ENCODE measurements at regions not wholly inside any gene's neighbourhood (a gene's known extent, or its start where the extent isn't known, plus 50 kb on each side); places are given as distances from the start of the nearest gene placed in this dataset.

GRCh38 chr7:110421490-110422241 lies 669.3 kb upstream of the LRRN3 start:
- no peak for ATAC-seq
- H3K36me3 ChIP-seq (ENCODE audit: control insufficient read depth in 2 of 2, insufficient read depth in 2 of 2, low read length in 1 of 2), result no peaks in the 10 kb centered on the region
- no peak overlapping the region for H3K4me2 ChIP-seq (ENCODE audit: control insufficient read depth, insufficient read depth)
- CTCF ChIA-PET, result interaction anchor here (1.0 kb wide), 1 partner anchor 20 kb away, joined by 3 read pairs; no protein-coding TSS in a partner anchor
- FAIRE-seq, result no peak
- no peak overlapping the region for H3K27ac ChIP-seq (ENCODE audit: control insufficient read depth, insufficient read depth)
- H3K4me3 ChIP-seq, result no peak overlapping the region
- H3K9ac ChIP-seq (ENCODE audit: control insufficient read depth, insufficient read depth, low read length), result no peak overlapping the region
- BruUV-seq (replicated peaks), result no TSS peak
- H3K27me3 ChIP-seq (replicated peaks in 1 of 2; ENCODE audit: control insufficient read depth in 2 of 2, insufficient read depth in 2 of 2, low read length in 1 of 2), result no peaks in the 10 kb centered on the region
- no peak for DNase-seq (ENCODE audit: low read depth, low spot score)
- intact Hi-C loops (cut with micrococcal nuclease; ENCODE audit: unreplicated experiment), result no loop called here
- TF ChIP-seq EGR1 (IDR thresholded peaks at IDR 0.05; ENCODE audit: borderline replicate concordance in 1 of 2, low read depth in 2 of 2, low read length in 2 of 2) (no peak), KDM1A (IDR thresholded peaks at IDR 0.05; ENCODE audit: borderline replicate concordance) (no peak), MAX (IDR thresholded peaks at IDR 0.05; ENCODE audit: low read depth, low read length) (no peak), SUPT20H (IDR thresholded peaks at IDR 0.05; ENCODE audit: borderline replicate concordance, control insufficient read depth, low read depth, low read length) (no peak), JUND (IDR thresholded peaks at IDR 0.05; ENCODE audit: low read depth, low read length) (no peak), ETV6 (conservative IDR thresholded peaks at IDR 0.05 in 1 of 2, IDR thresholded peaks at IDR 0.05 in 1 of 2; ENCODE audit: borderline replicate concordance in 1 of 2, low read depth in 1 of 2) (no peak), NFYA (IDR thresholded peaks at IDR 0.05; ENCODE audit: borderline replicate concordance, low read depth, low read length) (no peak), NR2C1 (IDR thresholded peaks at IDR 0.05) (no peak), LARP7 (IDR thresholded peaks at IDR 0.05) (no peak), BMI1 (IDR thresholded peaks at IDR 0.05; ENCODE audit: borderline replicate concordance) (no peak), BRCA1 (IDR thresholded peaks at IDR 0.05; ENCODE audit: low read depth, low read length) (no peak), NBN (IDR thresholded peaks at IDR 0.05) (no peak), JUNB (IDR thresholded peaks at IDR 0.05) (no peak), PKNOX1 (IDR thresholded peaks at IDR 0.05) (no peak), FOS (IDR thresholded peaks at IDR 0.05; ENCODE audit: borderline replicate concordance, extremely low read depth, insufficient read length) (no peak), RELB (IDR thresholded peaks at IDR 0.05; ENCODE audit: low read depth) (no peak)
- H3K4me1 ChIP-seq (ENCODE audit: control insufficient read depth, insufficient read depth, low read length), result no peaks in the 10 kb centered on the region
- H4K20me1 ChIP-seq (ENCODE audit: control insufficient read depth, insufficient read depth), result no peaks in the 10 kb centered on the region
- POLR2A ChIA-PET, result no interaction called here
- RAD21 ChIA-PET (ENCODE audit: unreplicated experiment), result interaction anchor here (1.3 kb wide), 1 partner anchor 22 kb away, joined by 3 read pairs; no protein-coding TSS in a partner anchor
- no peaks in the 10 kb centered on the region for H3K79me2 ChIP-seq (ENCODE audit: control insufficient read depth, insufficient read depth, low read length)
- no peaks in the 10 kb centered on the region for H3K9me3 ChIP-seq (replicated peaks; ENCODE audit: control insufficient read depth, insufficient read depth, low read length)
- WGBS (ENCODE audit: insufficient coverage, insufficient replicate concordance, low lambda C conversion rate, missing lambda C conversion rate), result 31% methylated on average over 5 of the region's 5 CpGs
- in situ Hi-C loops (cut with MboI), result no loop called here
- SMC1A ChIA-PET (ENCODE audit: uncharacterized antibody, unreplicated experiment), result interaction anchor here (0.7 to 1.0 kb wide), 2 partner anchors 10 to 33 kb away, joined by 3 read pairs; no protein-coding TSS in a partner anchor
- H2AFZ ChIP-seq (ENCODE audit: control insufficient read depth, low read depth, low read length), result no peak overlapping the region
